GM12878 (cell line): ENCODE measurements at regions not wholly inside any gene's neighbourhood (a gene's known extent, or its start where the extent isn't known, plus 50 kb on each side); places are given as distances from the start of the nearest gene placed in this dataset. TPM values are rescaled to one million over a fixed set of nuclear protein-coding genes. Genes with fewer than 3 reads are reported as not detected.

Experiments
- small RNA-seq: library from RNA; depleted of rRNA; stranded (forward); fragments of <200 nt; gene quantifications from one replicate; pipeline ENCODE3, GENCODE V24; 2014

Small RNA genes lying in the stretch of these regions (small RNA-seq; reads per million reads assigned to genes)
- gene AL356010.1 (not detected), gene AL590135.1 (not detected), gene RNU6-725P (not detected)
